GM21381 (cell line): ENCODE measurements at regions not wholly inside any gene's neighbourhood (a gene's known extent, or its start where the extent isn't known, plus 50 kb on each side); places are given as distances from the start of the nearest gene placed in this dataset.

ENCODE experiments used
- ATAC-seq: cut with Tn5 transposase; IDR thresholded peaks from one replicate; pipeline ENCODE4 v1.9.1; 2021; ENCODE audit warnings: mild to moderate bottlenecking, moderate library complexity; ENCODE audit not compliant: unreplicated experiment

GRCh38 chr4:186927624-186928023, 204.0 kb upstream of the FAT1 start:
- no peak for ATAC-seq

GRCh38 chr4:186930024-186930423, 206.4 kb upstream of the FAT1 start:
- no peak for ATAC-seq

- no peak for ATAC-seq
Measured at GRCh38 chr4:186931519-186931918, 207.9 kb upstream of the FAT1 start.

- no peak for ATAC-seq
Measured at GRCh38 chr4:186932196-186932595, 208.5 kb upstream of the FAT1 start.

- no peak for ATAC-seq
Measured at GRCh38 chr4:186932631-186933187, 209.1 kb upstream of the FAT1 start.

- ATAC-seq: no peak
Measured at GRCh38 chr4:186934244-186934643, 210.6 kb upstream of the FAT1 start.

- ATAC-seq: no peak
Measured at GRCh38 chr4:186934841-186935443, 211.3 kb upstream of the FAT1 start.

- ATAC-seq: no peak
Measured at GRCh38 chr4:186935901-186936300, 212.2 kb upstream of the FAT1 start.

GRCh38 chr4:186936496-186937375, 213.1 kb upstream of the FAT1 start:
- ATAC-seq: no peak

- no peak for ATAC-seq
Measured at GRCh38 chr4:186939226-186939625, 215.6 kb upstream of the FAT1 start.

- no peak for ATAC-seq
Measured at GRCh38 chr4:186939766-186940165, 216.1 kb upstream of the FAT1 start.

- ATAC-seq: no peak
Measured at GRCh38 chr4:186940476-186940875, 216.8 kb upstream of the FAT1 start.

GRCh38 chr4:186942758-186943377, 219.2 kb upstream of the FAT1 start:
- ATAC-seq: no peak

GRCh38 chr4:186943411-186943810, 219.8 kb upstream of the FAT1 start:
- ATAC-seq: no peak

GRCh38 chr4:186946136-186946535, 222.5 kb upstream of the FAT1 start:
- no peak for ATAC-seq

- no peak for ATAC-seq
Measured at GRCh38 chr4:186946682-186947294, 223.1 kb upstream of the FAT1 start.

- ATAC-seq: no peak
Measured at GRCh38 chr4:186948361-186949242, 224.9 kb upstream of the FAT1 start.

- no peak for ATAC-seq
Measured at GRCh38 chr4:186949847-186950246, 226.2 kb upstream of the FAT1 start.

- no peak for ATAC-seq
Measured at GRCh38 chr4:186952709-186953108, 229.1 kb upstream of the FAT1 start.

GRCh38 chr4:186953599-186954260, 230.1 kb upstream of the FAT1 start:
- no peak for ATAC-seq
